K562 (cell line): ENCODE measurements at regions not wholly inside any gene's neighbourhood (a gene's known extent, or its start where the extent isn't known, plus 50 kb on each side); places are given as distances from the start of the nearest gene placed in this dataset.

Experiments used
- CEBPB ChIP-seq: fragments of 450-650 bp; IDR thresholded peaks from 2 replicates; pipeline ENCODE4 v1.6.1; 2016; ENCODE audit warnings: missing genetic modification characterization, missing compliant biosample characterization
- POLR2AphosphoS2 ChIP-seq: IDR thresholded peaks from 2 replicates; pipeline ENCODE4 v1.6.1; 2012; ENCODE audit warnings: low read length, improper control_type of control experiment
- TCF7 ChIP-seq: sonication (generic); IDR thresholded peaks from 2 replicates; pipeline ENCODE4 v1.6.1; 2016; ENCODE audit warnings: antibody characterized with exemption, borderline replicate concordance
- ZNF785 ChIP-seq: fragments of 250-450 bp; sonication (Bioruptor Pico); IDR thresholded peaks from 2 replicates; pipeline ENCODE4 v1.4.0; 2020; ENCODE audit warnings: mild to moderate bottlenecking

DNA sequence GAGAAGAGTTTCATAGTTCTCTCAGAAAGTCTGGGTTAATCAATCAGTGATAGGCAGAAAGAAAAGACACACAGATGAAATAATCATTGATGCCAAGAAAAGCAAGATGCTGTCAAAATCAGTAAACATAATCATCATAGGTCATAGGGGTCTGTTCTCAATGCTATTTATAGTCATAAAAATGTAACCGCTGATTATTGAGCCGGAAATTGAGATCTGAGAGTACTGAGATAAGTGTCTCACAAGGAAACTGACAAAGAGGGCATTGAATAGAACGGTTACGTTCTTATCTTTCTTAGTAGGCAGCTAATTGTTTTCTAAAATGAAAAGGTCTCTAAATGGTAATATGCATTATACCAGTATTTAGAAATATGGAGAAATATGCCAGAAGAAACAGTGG, 1686.1 kb upstream of the AGA start:
- TF ChIP-seq ZNF785 (no peak), POLR2AphosphoS2 (no peak), TCF7 (no peak), CEBPB (no peak)
